ENCODE measurements at regions not wholly inside any gene's neighbourhood (a gene's known extent, or its start where the extent isn't known, plus 50 kb on each side); places are given as distances from the start of the nearest gene placed in this dataset.

DNA sequence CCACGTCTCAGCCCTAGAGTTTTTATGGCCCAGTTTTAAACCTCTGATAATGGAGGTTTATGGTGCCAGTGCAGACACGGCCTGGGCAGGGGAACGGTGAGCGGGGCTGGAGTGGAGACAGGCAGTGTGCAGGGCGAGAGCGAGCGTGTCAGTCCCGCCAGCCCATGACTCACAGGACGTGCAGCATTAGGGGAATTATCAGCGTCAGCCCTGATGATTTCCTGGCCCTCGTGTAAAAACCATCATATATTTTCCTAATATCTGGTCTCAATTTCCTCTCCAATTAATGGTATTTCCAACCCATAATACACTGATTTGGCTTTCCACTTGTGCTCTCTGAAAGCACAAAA lies 104.6 kb upstream of the VSTM2B start:
- DNase-seq (ENCODE audit: low read depth in 2 of 2, low spot score in 1 of 2) = no peak

DNA sequence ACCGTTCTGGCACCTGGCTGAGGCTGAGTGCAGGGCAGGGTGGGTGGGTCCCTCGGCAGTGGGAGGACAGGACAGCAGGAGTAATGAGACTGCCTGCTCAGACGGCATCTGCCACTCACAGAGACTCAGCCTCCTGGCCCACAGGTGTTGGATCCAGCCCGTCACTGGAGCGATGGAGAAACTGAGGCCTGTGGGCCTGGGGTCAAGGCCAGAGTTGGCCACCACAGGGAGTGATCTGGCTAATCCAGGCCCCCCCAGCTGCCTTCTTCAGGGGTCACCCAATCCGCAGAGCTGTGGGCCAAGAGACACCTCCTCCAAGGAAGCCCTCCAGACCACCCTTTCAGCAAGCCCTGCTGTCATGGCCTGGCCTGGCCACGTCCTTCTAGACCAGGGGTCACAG lies 103.7 kb upstream of the VSTM2B start:
- DNase-seq (ENCODE audit: low read depth in 2 of 2, low spot score in 1 of 2) = no peak

GRCh38 chr19:29422486-29423085 lies 103.2 kb upstream of the VSTM2B start:
- no peak for DNase-seq (ENCODE audit: low read depth in 2 of 2, low spot score in 1 of 2)

DNA sequence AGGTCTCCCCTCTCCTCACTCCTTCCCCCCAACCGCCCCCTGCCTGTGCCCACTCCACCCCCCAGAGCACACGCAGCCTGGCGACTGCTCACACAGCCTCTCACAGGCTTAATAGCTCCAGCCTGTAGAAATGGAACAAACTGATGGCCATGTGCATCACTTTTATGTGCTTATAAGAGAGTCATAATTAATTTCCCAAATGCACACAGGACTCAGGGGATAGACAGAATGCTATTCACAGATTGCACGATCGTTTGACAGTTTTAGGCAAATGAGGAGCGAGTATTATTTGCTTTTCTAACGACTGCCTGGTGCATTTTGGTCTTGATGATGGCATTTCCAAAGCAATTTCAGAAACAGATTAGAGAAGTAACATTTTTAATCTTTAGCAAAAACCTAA lies 97.7 kb upstream of the VSTM2B start:
- no peak for DNase-seq (ENCODE audit: low read depth in 2 of 2, low spot score in 1 of 2)

- DNase-seq (ENCODE audit: low read depth in 2 of 2, low spot score in 1 of 2) = no peak
These were observed 96.8 kb upstream of the VSTM2B start for GRCh38 chr19:29429021-29429420.

GRCh38 chr19:29429581-29429980 lies 96.2 kb upstream of the VSTM2B start:
- no peak for DNase-seq (ENCODE audit: low read depth in 2 of 2, low spot score in 1 of 2)

DNA sequence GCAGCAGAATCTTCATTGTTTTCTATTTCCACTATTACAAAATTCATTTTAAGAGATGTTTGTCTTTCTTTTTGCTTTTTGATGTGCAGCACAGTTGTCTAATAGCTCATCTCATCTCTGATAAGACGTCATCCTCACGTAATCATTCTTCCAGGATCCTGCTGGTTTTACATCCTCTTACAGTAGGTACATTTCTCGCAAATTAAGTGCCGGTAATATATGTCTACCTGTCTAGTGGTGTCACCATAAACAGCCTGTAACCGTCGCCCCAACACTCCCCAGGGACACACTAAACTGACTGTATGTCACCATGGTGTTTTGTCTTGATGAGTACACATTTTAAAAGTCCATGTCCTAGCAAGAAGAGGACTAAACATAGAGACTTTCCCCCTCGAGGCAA lies 94.5 kb upstream of the VSTM2B start:
- DNase-seq (ENCODE audit: low read depth in 2 of 2, low spot score in 1 of 2) = no peak

DNA sequence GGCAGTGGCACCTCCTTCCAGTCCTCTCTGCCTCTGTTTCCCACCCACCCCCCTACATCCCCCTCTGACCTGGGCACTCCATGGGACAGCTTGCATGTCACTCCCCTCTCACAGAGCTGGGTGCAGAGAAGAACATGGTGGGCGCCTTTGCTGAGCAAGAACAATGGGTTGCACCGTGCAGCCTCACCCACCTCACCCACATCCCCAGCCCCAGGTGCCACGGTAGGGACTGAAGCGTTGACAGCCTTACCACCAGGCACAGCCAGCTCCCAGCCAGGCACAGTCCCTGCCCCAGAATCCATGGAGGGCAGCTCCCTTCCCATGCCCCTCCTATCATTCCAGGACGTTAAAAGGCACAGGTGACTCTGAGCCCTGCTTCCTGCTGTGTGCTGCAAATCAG lies 93.1 kb upstream of the VSTM2B start:
- no peak for DNase-seq (ENCODE audit: low read depth in 2 of 2, low spot score in 1 of 2)

DNA sequence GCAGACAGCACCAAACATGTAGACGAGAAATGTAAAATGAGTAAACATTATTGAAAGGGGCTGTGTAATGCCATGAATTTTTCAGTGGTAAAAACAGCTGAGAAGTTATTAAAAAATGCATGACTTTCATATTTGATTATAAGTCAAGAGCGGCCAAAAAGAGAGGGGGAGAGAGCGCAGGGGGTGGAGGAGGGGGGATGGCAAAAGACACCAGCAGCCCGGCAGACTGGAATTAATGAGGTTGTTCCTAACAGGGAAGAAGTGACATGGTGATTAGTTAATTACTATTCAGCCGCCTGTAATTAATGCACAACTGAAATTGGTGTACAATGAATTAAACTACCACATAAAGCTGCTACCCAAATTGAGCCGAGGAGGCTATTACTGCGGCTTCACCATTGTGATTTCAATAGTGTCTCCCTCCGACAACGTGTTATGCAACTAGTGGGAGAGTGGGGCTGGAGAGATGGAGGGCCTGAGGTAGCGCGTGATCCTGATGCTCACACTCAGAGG lies 89.1 kb upstream of the VSTM2B start:
- no peak for DNase-seq (ENCODE audit: low read depth in 2 of 2, low spot score in 1 of 2)

DNA sequence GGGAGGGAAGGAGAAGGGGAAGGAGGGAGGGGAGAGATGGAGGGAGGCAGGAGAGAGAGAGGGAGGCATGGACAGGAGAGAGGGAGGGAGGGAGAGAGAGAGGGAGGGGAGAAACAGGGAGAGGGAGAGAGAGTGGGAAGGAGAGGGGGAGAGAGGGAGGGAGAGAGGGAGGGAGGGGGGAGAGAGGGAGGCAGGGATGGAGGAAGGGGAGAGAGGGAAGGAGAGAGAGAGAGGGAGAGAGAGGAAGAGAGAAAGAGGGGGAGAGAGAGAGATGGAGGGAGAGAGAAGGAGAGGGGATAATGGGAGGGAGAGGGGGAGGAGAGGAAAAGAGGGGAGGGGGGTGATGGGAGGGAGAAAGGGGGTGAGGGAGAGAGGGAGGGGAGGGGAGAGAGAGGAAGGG lies 86.8 kb upstream of the VSTM2B start:
- no peak for DNase-seq (ENCODE audit: low read depth in 2 of 2, low spot score in 1 of 2)

DNA sequence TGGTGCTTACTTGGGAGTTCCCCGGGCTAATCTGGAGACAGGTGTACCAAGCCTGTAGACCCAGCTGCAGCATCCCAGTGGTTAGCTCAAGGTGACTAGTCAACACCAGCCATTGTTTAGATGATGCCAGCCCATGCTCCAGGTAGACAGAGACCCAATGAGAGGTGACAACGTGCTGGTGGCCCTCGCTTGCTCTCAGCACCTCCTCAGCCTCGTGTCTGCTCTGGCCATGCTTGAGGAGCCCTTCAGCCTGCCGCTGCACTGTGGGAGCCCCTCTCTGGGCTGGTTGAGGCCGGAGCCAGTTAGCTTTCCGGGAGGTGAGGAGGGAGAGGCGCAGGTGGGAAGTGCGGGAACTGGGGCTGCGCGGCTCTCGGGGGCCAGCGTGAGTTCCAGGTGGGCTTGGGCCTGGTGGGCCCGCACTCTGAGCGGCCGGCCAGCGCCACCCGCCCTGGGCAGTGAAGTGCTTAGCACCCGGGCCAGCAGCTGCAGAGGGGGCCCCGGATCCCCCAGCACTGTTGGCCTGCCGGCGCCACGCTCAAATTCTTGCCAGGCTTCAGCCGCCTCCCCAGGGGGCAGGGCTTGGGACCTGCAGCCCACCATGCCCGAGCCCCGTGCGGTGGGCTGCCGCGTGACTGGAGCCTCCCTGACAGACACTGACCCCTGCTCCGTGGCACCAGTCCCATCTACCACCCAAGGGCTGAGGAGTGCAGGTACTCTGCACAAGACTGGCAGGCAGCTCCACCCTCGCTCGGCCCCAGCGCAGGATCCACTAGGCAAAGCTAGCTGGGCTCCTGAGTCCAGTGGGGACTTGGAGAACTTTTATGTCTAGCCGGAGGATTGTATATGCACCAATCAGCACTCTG lies 85.9 kb upstream of the VSTM2B start:
- no peak for DNase-seq (ENCODE audit: low read depth in 2 of 2, low spot score in 1 of 2)

- no peak for DNase-seq (ENCODE audit: low read depth in 2 of 2, low spot score in 1 of 2)
These were observed 83.7 kb upstream of the VSTM2B start for GRCh38 chr19:29442094-29442493.

GRCh38 chr19:29442910-29443309 lies 82.9 kb upstream of the VSTM2B start:
- DNase-seq (ENCODE audit: low read depth in 2 of 2, low spot score in 1 of 2) = no peak

DNA sequence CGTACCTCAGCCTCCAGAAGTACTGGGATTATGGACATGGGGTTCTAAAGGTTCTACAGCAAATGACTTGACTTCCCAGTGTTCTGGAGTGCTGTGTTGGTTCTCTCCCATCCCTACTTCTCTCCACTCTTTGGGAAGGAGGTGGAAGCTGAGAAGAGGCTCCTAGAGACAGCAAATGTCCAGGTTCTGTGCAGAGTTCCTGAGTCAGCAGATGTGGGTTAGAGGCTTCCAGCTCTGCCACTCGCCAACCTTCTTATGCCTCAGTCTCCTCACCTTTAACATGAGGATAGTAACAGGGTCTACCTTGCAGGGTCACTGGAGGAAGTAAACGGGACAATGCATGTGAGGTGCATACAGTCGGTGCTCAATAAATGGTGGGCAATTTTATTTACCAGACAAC lies 80.5 kb upstream of the VSTM2B start:
- no peak for DNase-seq (ENCODE audit: low read depth in 2 of 2, low spot score in 1 of 2)

- no peak for DNase-seq (ENCODE audit: low read depth in 2 of 2, low spot score in 1 of 2)
These were observed 79.4 kb upstream of the VSTM2B start for GRCh38 chr19:29446361-29446760.

DNA sequence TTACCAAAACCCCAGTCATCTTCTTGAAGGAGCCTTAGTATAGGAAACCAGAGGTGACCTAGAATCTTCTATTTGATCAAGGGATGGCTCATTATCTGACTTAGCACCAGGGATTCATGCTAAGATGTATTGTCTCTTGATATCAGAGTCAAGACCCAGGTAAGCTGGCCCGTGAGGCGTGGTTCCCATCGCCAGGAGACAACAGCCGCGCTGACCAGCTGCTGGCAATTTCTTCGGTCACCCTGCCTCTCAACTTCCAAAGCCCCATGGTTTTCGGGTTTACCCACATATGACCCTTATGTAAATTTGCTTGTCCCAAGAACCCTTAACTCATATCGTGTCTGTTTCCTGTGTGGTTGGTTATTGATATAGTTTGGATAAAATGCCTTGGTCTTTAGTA lies 77.7 kb upstream of the VSTM2B start:
- no peak for DNase-seq (ENCODE audit: low read depth in 2 of 2, low spot score in 1 of 2)

GRCh38 chr19:29449371-29449770 lies 76.4 kb upstream of the VSTM2B start:
- DNase-seq (ENCODE audit: low read depth in 2 of 2, low spot score in 1 of 2) = no peak

DNA sequence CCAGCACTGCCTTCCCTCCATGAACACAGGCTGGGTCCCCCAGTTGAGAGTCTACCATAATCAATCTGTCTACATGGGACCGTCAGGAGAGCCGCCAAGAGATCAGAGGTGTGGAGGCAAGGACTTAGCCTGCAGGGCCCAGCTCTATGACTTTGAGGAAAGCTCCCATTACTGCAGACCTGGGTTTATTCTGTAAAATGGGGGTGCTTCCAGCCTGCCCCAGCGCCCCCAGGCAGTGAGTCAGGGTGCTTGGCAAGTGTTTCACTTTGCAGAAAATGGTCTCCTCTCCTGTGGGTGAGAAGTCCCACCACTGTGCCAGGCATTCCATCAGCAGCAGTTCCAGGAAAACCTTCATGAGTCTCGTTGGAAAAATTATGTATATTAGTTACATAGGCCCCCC lies 75.5 kb upstream of the VSTM2B start:
- DNase-seq (ENCODE audit: low read depth in 2 of 2, low spot score in 1 of 2) = no peak

DNA sequence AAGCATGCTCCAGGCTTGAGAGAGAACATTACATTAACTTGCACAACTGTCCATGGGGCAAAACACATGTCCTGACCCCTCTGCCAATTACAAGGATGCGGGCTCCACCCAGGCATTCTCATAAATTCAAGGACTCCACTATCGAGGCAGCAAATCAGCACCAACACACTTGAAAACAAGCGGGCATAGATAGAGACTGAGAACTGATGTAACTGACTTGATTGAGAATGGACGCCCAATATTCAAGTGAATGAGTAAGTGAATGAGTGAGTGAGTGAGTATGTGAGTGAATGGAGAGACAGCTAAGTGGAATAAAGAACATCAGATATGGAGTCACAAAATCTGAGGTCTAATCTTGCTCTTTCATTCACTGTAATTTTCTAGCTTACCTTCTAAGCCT lies 75.0 kb upstream of the VSTM2B start:
- DNase-seq (ENCODE audit: low read depth in 2 of 2, low spot score in 1 of 2) = no peak

DNA sequence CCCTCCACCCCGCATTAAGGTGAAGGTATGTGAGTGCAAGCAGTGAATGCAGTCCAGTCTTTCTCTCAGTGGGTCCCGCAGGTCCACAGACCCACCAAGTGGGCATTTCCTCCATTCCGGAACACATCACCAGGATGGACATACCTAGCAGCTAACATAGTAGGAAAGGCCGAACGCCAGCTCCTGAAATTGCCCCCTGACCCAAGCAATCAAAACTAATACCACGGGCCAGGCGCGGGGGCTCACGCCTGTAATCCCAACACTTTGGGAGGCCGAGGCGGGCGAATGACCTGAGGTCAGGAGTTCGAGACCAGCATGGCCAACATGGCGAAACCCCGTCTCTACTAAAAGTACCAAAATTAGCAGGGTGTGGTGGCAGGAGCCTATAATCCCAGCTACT lies 71.7 kb upstream of the VSTM2B start:
- DNase-seq (ENCODE audit: low read depth in 2 of 2, low spot score in 1 of 2) = no peak

- no peak for DNase-seq (ENCODE audit: low read depth in 2 of 2, low spot score in 1 of 2)
These were observed 68.4 kb upstream of the VSTM2B start for GRCh38 chr19:29457413-29457812.

DNA sequence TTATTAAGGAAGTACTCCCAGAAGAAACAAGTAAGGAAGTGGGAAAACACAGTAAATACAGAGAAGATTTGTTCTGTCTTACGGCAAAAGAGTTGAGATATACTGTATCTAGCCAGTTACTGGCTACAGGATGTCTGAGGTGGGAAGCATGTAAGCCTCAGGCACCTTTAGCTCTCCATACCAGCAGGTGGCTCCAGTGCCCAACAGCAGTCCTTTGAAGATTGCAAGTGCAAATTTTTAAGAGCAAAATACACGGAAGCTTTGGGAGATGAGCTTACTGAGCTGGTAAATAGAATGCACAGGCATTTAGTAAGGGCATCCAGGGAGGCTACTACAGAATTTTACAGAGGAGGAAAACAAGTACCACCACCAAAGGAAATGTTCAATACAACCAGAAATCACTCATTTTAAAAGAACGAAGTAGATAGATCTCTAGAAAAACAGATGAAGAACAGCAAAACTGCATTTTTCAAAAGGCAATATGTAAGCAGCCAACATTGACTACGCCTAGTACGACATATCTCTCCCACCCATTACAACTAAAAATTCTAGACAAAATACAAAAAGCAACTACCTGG lies 57.9 kb upstream of the VSTM2B start:
- no peak for DNase-seq (ENCODE audit: low read depth in 2 of 2, low spot score in 1 of 2)

GRCh38 chr19:29475469-29475868 lies 50.3 kb upstream of the VSTM2B start:
- DNase-seq (ENCODE audit: low read depth in 2 of 2, low spot score in 1 of 2) = no peak

All from stimulated activated CD8-positive, alpha-beta memory T cell treated with anti-CD3 and anti-CD28 coated beads, Interleukin-4, amount 100 ng/mL, for 4 hours (primary cell).